ENCODE measurements at regions not wholly inside any gene's neighbourhood (a gene's known extent, or its start where the extent isn't known, plus 50 kb on each side); places are given as distances from the start of the nearest gene placed in this dataset.

- Mint-ChIP-seq H3K36me3 (ENCODE audit: insufficient read depth, unreplicated experiment) (no peaks in the 10 kb centered on the region), H3K4me3 (ENCODE audit: unreplicated experiment) (no peak overlapping the region), H3K27me3 (ENCODE audit: insufficient read depth, unreplicated experiment) (no peaks in the 10 kb centered on the region), H3K4me1 (ENCODE audit: low read depth, unreplicated experiment) (peaks cover 35% of the 10 kb centered on the region), H3K27ac (ENCODE audit: unreplicated experiment) (peak overlapping the region; percentile 70), H3K9me3 (ENCODE audit: unreplicated experiment) (no peaks in the 10 kb centered on the region)
- no peaks in the 10 kb centered on the region for H3K9me3 ChIP-seq
- ChIA-PET CTCF (no interaction called here), POLR2A (no interaction called here)
- H3K4me1 ChIP-seq = peaks cover 61% of the 10 kb centered on the region
- DNase-seq = peak in 1 of 2 experiments; percentile 39
- intact Hi-C loops (cut with micrococcal nuclease; ENCODE audit: unreplicated experiment) = no loop called here
- no peaks in the 10 kb centered on the region for H3K27me3 ChIP-seq (replicated peaks; ENCODE audit: control insufficient read depth, insufficient read depth, low read length)
- no peak overlapping the region for H3K4me3 ChIP-seq (ENCODE audit: low read depth, low read length)
- no TSS peak for BruUV-seq (replicated peaks)
- TF ChIP-seq CTCF (IDR thresholded peaks at IDR 0.05; ENCODE audit: insufficient read depth in 1 of 2, low read depth in 1 of 2, low read length in 1 of 2, severe bottlenecking in 1 of 2, unreplicated experiment in 1 of 2) = no peak
- no peaks in the 10 kb centered on the region for H3K36me3 ChIP-seq (ENCODE audit: control insufficient read depth, insufficient read depth, low read length)
These were observed 127.4 kb upstream of the MAP1LC3B2 start for GRCh38 chr12:116431677-116432300.

GRCh38 chr12:116432314-116432750 is 126.8 kb upstream of the MAP1LC3B2 start:
- CTCF ChIA-PET = no interaction called here
- H3K27ac Mint-ChIP-seq (ENCODE audit: unreplicated experiment) = no peak overlapping the region

GRCh38 chr12:116433249-116433648 is 125.9 kb upstream of the MAP1LC3B2 start:
- no TSS peak for BruUV-seq (replicated peaks)
- H3K4me1 Mint-ChIP-seq (ENCODE audit: low read depth, unreplicated experiment) = peaks cover 48% of the 10 kb centered on the region
- Histone ChIP-seq H3K27me3 (replicated peaks; ENCODE audit: control insufficient read depth, insufficient read depth, low read length) (no peaks in the 10 kb centered on the region), H3K9me3 (no peaks in the 10 kb centered on the region), H3K36me3 (ENCODE audit: control insufficient read depth, insufficient read depth, low read length) (no peaks in the 10 kb centered on the region), H3K4me1 (peaks cover 55% of the 10 kb centered on the region), H3K4me3 (ENCODE audit: low read depth, low read length) (no peak overlapping the region)
- TF ChIP-seq CTCF (IDR thresholded peaks at IDR 0.05; ENCODE audit: insufficient read depth in 1 of 2, low read depth in 1 of 2, low read length in 1 of 2, severe bottlenecking in 1 of 2, unreplicated experiment in 1 of 2) = no peak
- intact Hi-C loops (cut with micrococcal nuclease; ENCODE audit: unreplicated experiment) = no loop called here
- no peaks in the 10 kb centered on the region for H3K27me3 Mint-ChIP-seq (ENCODE audit: insufficient read depth, unreplicated experiment)
- H3K36me3 Mint-ChIP-seq (ENCODE audit: insufficient read depth, unreplicated experiment) = no peaks in the 10 kb centered on the region
- H3K27ac Mint-ChIP-seq (ENCODE audit: unreplicated experiment) = peak overlapping the region; percentile 35
- no peaks in the 10 kb centered on the region for H3K9me3 Mint-ChIP-seq (ENCODE audit: unreplicated experiment)
- CTCF ChIA-PET = interaction anchor here (0.6 kb wide), 1 partner anchor 434 kb away, joined by 3 read pairs; no protein-coding TSS in a partner anchor
- no peak overlapping the region for H3K4me3 Mint-ChIP-seq (ENCODE audit: unreplicated experiment)
- DNase-seq = no peak
- POLR2A ChIA-PET = interaction anchor here (0.9 kb wide), 1 partner anchor 230 kb away, joined by 3 read pairs; no protein-coding TSS in a partner anchor

More at GRCh38 chr12:116432314-116432750, 126.8 kb upstream of the MAP1LC3B2 start:
- no peaks in the 10 kb centered on the region for H3K9me3 Mint-ChIP-seq (ENCODE audit: unreplicated experiment)
- Histone ChIP-seq H3K36me3 (ENCODE audit: control insufficient read depth, insufficient read depth, low read length) (no peaks in the 10 kb centered on the region), H3K9me3 (no peaks in the 10 kb centered on the region), H3K4me3 (ENCODE audit: low read depth, low read length) (no peak overlapping the region), H3K4me1 (peaks cover 61% of the 10 kb centered on the region), H3K27me3 (replicated peaks; ENCODE audit: control insufficient read depth, insufficient read depth, low read length) (no peaks in the 10 kb centered on the region)
- H3K27me3 Mint-ChIP-seq (ENCODE audit: insufficient read depth, unreplicated experiment) = no peaks in the 10 kb centered on the region
- TF ChIP-seq CTCF (IDR thresholded peaks at IDR 0.05; ENCODE audit: insufficient read depth in 1 of 2, low read depth in 1 of 2, low read length in 1 of 2, severe bottlenecking in 1 of 2, unreplicated experiment in 1 of 2) = no peak
- no peak for DNase-seq
- POLR2A ChIA-PET = no interaction called here
- peaks cover 40% of the 10 kb centered on the region for H3K4me1 Mint-ChIP-seq (ENCODE audit: low read depth, unreplicated experiment)
- H3K4me3 Mint-ChIP-seq (ENCODE audit: unreplicated experiment) = no peak overlapping the region
- intact Hi-C loops (cut with micrococcal nuclease; ENCODE audit: unreplicated experiment) = no loop called here
- no TSS peak for BruUV-seq (replicated peaks)
- H3K36me3 Mint-ChIP-seq (ENCODE audit: insufficient read depth, unreplicated experiment) = no peaks in the 10 kb centered on the region
